Keratinocyte (primary cell): ENCODE measurements at regions not wholly inside any gene's neighbourhood (a gene's known extent, or its start where the extent isn't known, plus 50 kb on each side); places are given as distances from the start of the nearest gene placed in this dataset.

Experiments
- DNase-seq: peaks from one replicate; pipeline ENCODE4 v3.0.0-alpha.2; 2011; ENCODE audit warnings: low read depth, missing footprints, low spot score
- FAIRE-seq: peaks from 2 replicates; lab custom pipeline; 2011; peaks lifted over from hg19 to GRCh38; lab: Jason Lieb, UNC
- H2AFZ ChIP-seq: 2 replicates; pipeline ENCODE4 v1.6.0; 2012; ENCODE audit warnings: low read length, control low read depth, inconsistent platforms; ENCODE audit not compliant: control insufficient read depth
- H3K27ac ChIP-seq: 2 replicates; pipeline ENCODE4 v1.5.1; 2011; ENCODE audit warnings: low read length; ENCODE audit not compliant: control insufficient read depth, insufficient read depth
- H3K27me3 ChIP-seq: 3 replicates; pipeline ENCODE4 v1.6.0; 2011; ENCODE audit warnings: low read length; ENCODE audit not compliant: control insufficient read depth, insufficient read depth; ENCODE audit errors: extremely low read depth
- H3K36me3 ChIP-seq, 2 experiments: 2 replicates in 1 of 2; 3 replicates in 1 of 2; pipeline ENCODE4 v1.5.1; 2011; ENCODE audit warnings: low read length in 2 of 2, mild to moderate bottlenecking in 1 of 2; ENCODE audit not compliant: control insufficient read depth in 2 of 2, insufficient read depth in 2 of 2; ENCODE audit errors: extremely low read depth in 1 of 2
- H3K4me1 ChIP-seq: 3 replicates; pipeline ENCODE4 v1.5.1; 2011; ENCODE audit warnings: low read length; ENCODE audit not compliant: control insufficient read depth, insufficient read depth; ENCODE audit errors: extremely low read depth
- H3K4me2 ChIP-seq: 3 replicates; pipeline ENCODE4 v1.6.0; 2011; ENCODE audit warnings: low read depth, low read length; ENCODE audit not compliant: control insufficient read depth, insufficient read depth; ENCODE audit errors: extremely low read depth
- H3K4me3 ChIP-seq, 3 experiments: fragments of 200-600 bp in 1 of 3; sonication (generic) in 1 of 3; 2 replicates in 2 of 3; 3 replicates in 1 of 3; pipeline ENCODE4 v1.5.1; 2011 to 2016; ENCODE audit warnings: low read length in 3 of 3, mild to moderate bottlenecking in 3 of 3, control low read depth in 2 of 3, inconsistent platforms in 1 of 3, low read depth in 1 of 3, mixed read lengths in 1 of 3, mixed run types in 1 of 3, moderate library complexity in 1 of 3; ENCODE audit not compliant: control insufficient read depth in 2 of 3, insufficient read depth in 2 of 3; ENCODE audit errors: extremely low read depth in 1 of 3
- H3K79me2 ChIP-seq: 2 replicates; pipeline ENCODE4 v1.6.0; 2012; ENCODE audit warnings: low read length; ENCODE audit not compliant: control insufficient read depth, insufficient read depth
- H3K9ac ChIP-seq: 3 replicates; pipeline ENCODE4 v1.6.0; 2011; ENCODE audit warnings: low read length; ENCODE audit not compliant: control insufficient read depth, insufficient read depth; ENCODE audit errors: extremely low read depth
- H3K9me1 ChIP-seq: 3 replicates; pipeline ENCODE4 v1.6.0; 2011; ENCODE audit warnings: low read length; ENCODE audit not compliant: control insufficient read depth, insufficient read depth; ENCODE audit errors: extremely low read depth
- H3K9me3 ChIP-seq: 2 replicates; pipeline ENCODE4 v1.5.1; 2012; ENCODE audit warnings: low read depth, low read length; ENCODE audit not compliant: control insufficient read depth
- H4K20me1 ChIP-seq: 3 replicates; pipeline ENCODE4 v1.6.0; 2011; ENCODE audit warnings: low read length; ENCODE audit not compliant: control insufficient read depth, insufficient read depth; ENCODE audit errors: extremely low read depth
- EZH2 ChIP-seq: IDR thresholded peaks from one replicate; pipeline ENCODE4 v1.6.1; 2012; ENCODE audit warnings: inconsistent platforms, mild to moderate bottlenecking, low read length, moderate library complexity
- dilution Hi-C: fragments of 300-500 bp; cut with MboI; formaldehyde crosslinking; loops from one replicate; pipeline ENCODE4 v1.7.0; 2020; ENCODE audit warnings: low sequenced_read_pairs; ENCODE audit not compliant: extremely low pct_ligation_motif_present
- TF ChIP-seq, protein P1 (sequence below), 3 experiments: IDR thresholded peaks in 1 of 3; conservative IDR thresholded peaks in 1 of 3; optimal IDR thresholded peaks in 1 of 3; 2 replicates in 2 of 3; 3 replicates in 1 of 3; pipeline versions ENCODE3 to v1.5.1; 2011; ENCODE audit warnings: low read length in 3 of 3, mild to moderate bottlenecking in 3 of 3, moderate library complexity in 2 of 3, control low read depth in 1 of 3, inconsistent platforms in 1 of 3; ENCODE audit not compliant: insufficient read depth in 2 of 3; ENCODE audit errors: extremely low read depth in 1 of 3

DNA sequence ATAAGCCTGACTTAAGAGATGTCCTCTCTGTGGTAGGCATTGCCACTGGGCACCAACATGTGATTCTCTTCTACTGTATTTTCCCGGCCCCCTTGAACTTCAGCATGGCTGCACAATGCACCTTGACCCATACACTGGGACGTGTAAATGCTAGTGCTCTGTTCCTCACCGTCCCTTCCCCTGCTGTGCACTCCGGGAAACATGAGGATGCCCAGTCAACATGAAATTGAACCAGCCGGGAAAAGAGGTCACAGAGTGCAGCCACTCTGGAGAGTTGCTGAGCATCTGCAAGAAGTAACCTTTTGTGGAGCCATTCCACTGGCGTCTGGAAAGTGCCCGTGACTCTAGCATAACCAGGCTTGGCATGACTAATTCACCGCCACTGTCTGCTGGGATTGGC, 646.7 kb downstream of the NPHP4 start:
- H3K9me3 ChIP-seq = no peaks in the 10 kb centered on the region
- no peak overlapping the region for H3K4me2 ChIP-seq
- DNase-seq = no peak
- no peak overlapping the region for H3K9ac ChIP-seq
- no peak overlapping the region for H2AFZ ChIP-seq
- H3K4me1 ChIP-seq = no peaks in the 10 kb centered on the region
- no peak overlapping the region for H3K4me3 ChIP-seq
- no peak overlapping the region for H3K27ac ChIP-seq
- no peaks in the 10 kb centered on the region for H3K9me1 ChIP-seq
- no peaks in the 10 kb centered on the region for H3K27me3 ChIP-seq
- TF ChIP-seq, protein P1, sequence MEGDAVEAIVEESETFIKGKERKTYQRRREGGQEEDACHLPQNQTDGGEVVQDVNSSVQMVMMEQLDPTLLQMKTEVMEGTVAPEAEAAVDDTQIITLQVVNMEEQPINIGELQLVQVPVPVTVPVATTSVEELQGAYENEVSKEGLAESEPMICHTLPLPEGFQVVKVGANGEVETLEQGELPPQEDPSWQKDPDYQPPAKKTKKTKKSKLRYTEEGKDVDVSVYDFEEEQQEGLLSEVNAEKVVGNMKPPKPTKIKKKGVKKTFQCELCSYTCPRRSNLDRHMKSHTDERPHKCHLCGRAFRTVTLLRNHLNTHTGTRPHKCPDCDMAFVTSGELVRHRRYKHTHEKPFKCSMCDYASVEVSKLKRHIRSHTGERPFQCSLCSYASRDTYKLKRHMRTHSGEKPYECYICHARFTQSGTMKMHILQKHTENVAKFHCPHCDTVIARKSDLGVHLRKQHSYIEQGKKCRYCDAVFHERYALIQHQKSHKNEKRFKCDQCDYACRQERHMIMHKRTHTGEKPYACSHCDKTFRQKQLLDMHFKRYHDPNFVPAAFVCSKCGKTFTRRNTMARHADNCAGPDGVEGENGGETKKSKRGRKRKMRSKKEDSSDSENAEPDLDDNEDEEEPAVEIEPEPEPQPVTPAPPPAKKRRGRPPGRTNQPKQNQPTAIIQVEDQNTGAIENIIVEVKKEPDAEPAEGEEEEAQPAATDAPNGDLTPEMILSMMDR (optimal IDR thresholded peaks at IDR 0.05 in 1 of 3, IDR thresholded peaks at IDR 0.05 in 1 of 3, conservative IDR thresholded peaks at IDR 0.05 in 1 of 3; ENCODE audit: extremely low read depth in 1 of 3, insufficient read depth in 2 of 3, low read length in 3 of 3) = no peak
- no peak for TF ChIP-seq EZH2
- no peaks in the 10 kb centered on the region for H3K36me3 ChIP-seq
- H4K20me1 ChIP-seq = no peaks in the 10 kb centered on the region
- H3K79me2 ChIP-seq = no peaks in the 10 kb centered on the region
- dilution Hi-C loops = no loop called here
- FAIRE-seq = no peak

DNA sequence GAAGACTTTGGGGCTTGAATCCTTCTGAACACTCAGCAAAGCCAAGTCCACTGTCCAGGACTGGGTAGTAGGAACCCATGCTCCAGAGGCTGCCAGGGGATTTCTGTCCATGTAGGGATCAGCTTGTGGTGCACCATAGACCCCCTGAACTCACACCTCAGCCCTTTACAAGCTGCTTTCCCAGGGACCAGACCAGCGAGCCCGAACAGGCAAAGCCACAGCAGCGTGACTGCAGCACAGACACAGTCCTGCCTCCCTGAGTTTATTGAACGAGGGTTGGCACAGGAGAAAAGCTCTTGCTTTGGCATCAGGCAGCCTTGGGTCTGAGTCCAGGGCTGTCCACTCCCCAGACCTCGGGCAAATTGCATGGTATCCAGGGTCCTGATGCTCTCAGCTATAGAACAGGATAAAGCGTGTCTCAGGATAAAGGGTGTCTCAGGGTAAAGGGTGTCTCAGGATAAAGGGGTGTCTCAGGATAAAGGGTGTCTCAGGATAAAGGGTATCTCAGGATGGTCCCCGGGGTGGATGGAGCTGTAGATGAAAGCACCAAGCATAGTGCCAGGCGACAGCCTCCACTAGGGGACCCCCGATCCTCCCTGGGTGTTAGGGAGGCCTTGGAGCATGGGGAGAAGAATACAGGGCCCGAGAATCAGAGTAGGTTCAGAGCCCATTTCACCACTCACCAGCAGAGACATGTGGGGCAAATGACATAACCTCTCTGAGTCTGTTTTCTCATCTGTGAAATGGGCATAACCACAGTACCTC, 648.8 kb downstream of the NPHP4 start:
- Histone ChIP-seq H3K27me3 (no peaks in the 10 kb centered on the region), H3K27ac (no peak overlapping the region), H3K4me3 (no peak overlapping the region), H4K20me1 (no peaks in the 10 kb centered on the region), H3K4me1 (no peaks in the 10 kb centered on the region), H2AFZ (no peak overlapping the region), H3K79me2 (no peaks in the 10 kb centered on the region), H3K4me2 (no peak overlapping the region), H3K9me1 (no peaks in the 10 kb centered on the region), H3K9ac (no peak overlapping the region), H3K9me3 (no peaks in the 10 kb centered on the region), H3K36me3 (no peaks in the 10 kb centered on the region)
- no peak for FAIRE-seq
- dilution Hi-C loops = no loop called here
- TF ChIP-seq EZH2 = no peak
- TF ChIP-seq, protein P1 (optimal IDR thresholded peaks at IDR 0.05 in 1 of 3, IDR thresholded peaks at IDR 0.05 in 1 of 3, conservative IDR thresholded peaks at IDR 0.05 in 1 of 3; ENCODE audit: extremely low read depth in 1 of 3, insufficient read depth in 2 of 3, low read length in 3 of 3) = no peak
- no peak for DNase-seq
